HG02588 (cell line): ENCODE measurements at regions not wholly inside any gene's neighbourhood (a gene's known extent, or its start where the extent isn't known, plus 50 kb on each side); places are given as distances from the start of the nearest gene placed in this dataset.
"Not testable (repeated sequence)": the region's sequence is repeated elsewhere in the genome, so short reads cannot be mapped to it uniquely, and the experiment has no call there.

ENCODE experiments used
- ATAC-seq: cut with Tn5 transposase; IDR thresholded peaks from one replicate; pipeline ENCODE4 v1.9.1; 2021; ENCODE audit warnings: mild to moderate bottlenecking, moderate library complexity; ENCODE audit not compliant: unreplicated experiment

DNA sequence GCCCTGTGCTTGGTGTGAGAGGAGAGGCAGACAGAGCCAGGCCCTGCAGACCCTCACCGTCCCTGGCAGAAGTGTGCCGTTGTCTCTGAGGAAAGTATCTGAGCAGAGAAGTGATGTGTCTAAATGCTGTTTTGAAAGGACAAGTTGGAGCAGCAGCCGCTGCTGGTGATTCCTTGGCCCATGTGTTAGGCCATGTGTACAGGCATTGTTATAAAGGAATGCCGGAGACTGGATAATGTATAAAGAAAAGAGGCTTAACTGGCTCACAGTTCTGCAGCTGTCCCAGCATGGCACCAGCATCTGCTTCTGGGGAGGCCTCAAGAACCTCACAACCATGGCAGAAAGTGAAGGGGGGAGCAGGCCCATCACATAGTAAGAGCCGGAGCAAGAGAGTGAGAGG lies 334.6 kb upstream of the ATP10A start:
- no peak for ATAC-seq

DNA sequence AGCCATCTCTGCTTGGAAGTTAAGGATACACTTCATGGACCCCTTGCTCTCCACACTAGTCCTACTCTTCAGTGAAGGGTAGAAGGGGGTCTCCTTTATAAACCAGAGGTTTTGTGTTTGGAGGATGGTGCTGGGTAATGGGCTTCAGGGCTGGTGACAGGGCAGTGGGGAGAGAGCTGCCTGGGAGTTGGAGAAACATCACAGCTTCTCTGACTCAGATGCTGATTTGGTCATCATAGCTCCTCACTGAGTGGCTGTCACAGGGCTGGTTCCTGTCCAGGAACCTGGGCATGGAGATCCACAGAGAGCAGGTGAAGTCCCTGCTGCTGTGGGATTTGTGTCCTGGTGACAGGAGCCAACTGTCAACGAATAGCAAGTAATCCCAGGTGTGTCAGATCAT lies 333.9 kb upstream of the ATP10A start:
- no peak for ATAC-seq

DNA sequence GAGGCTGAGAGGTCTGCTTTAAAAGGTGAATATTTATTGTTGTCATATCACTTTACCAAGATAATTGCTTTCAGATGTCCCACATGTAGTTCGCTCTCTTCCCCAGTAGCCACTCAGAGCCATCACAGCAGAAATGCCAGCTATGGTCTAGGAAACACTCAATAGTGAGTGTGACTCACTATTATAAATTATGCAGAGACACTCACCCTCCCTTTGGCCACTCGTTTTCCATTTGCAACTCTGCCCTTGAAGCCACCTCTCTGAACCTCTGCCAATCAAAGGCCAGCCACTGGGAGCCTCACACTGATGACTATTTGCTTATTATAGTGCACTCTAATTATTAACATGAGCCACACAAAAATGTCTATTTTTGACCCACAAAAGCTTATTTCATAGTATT lies 328.1 kb upstream of the ATP10A start:
- no peak for ATAC-seq

DNA sequence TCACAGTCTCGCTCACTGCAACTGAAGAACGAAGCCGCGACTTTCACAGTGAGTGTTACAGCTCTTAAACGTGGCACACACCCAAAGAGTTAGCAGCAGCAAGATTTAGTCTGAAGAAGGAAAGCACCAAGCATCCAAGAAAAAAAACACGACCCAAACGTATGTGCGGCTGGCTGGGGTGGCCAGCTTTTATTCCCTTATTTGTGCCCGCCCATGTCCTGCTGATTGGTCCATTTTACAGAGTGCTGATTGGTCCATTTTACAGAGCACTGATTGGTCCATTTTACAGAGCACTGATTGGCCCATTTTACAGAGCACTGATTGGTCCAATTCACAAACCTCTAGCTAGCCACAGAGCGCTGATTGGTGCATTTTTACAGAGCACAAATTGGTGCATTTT lies 323.0 kb upstream of the ATP10A start:
- ATAC-seq = not testable (repeated sequence)

DNA sequence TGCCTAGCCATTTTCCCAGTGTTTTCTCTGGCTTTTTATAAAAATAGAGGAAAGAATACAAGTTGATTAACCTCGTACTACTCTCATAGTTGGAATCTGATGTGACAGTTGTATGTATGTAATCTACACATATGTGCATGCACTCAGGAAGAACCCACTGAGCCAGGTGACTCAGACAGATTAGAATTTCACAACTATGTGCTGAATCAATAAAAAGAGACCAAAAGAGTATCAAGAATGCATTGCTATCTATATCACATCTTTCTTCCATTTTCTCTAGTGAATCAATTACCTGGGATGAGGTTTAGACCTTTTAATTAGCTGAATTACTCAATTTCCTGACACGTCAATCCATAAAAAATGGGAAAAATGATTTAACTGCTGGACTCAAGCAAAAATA lies 319.3 kb upstream of the ATP10A start:
- no peak for ATAC-seq

DNA sequence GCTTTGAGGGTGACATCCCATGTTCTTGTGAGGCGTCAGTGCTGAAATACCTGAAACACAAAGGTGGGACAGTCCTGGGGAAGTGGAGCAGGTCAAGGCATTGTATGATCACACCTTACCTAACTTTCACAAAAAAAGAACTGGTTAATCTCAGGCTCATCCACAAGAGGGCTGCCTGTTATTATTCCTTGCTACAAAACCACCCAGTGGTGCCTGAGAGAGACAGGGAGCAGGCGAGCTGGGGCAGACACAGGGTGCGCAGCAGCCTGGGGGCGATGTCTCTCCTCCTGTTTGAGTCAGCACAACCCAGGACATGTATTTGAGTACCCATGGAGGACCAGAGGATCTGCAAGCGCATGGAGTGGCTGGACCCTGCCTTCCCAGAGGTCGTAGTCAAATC lies 316.8 kb upstream of the ATP10A start:
- ATAC-seq = no peak

DNA sequence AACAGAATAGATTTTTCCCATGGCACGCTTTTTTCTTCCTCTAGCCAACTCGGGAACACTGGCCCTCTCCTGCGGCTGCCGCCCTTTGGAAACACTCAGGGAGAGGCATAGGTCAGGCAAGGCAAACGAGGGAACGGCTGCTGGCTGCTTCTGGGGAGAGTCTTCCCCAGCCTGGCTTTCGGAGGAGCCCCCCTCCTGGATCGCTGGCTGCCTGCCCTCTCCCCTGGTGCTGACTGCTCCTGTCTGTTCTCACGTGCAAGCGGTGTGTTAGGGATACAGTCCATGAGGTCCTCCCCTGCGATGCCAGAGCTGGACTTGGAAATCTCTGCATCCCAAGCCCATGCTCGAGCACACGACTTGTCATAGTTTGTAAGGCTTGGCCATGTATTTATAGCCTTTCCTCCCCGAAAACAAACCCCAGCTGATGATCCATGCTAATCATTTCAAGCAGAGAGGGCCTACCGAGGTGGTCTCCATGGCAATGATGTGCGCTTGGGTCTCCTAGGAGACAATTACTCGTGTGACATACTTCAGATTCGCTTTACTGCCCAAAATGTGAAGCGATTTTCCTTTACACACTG lies 315.6 kb upstream of the ATP10A start:
- ATAC-seq = no peak

DNA sequence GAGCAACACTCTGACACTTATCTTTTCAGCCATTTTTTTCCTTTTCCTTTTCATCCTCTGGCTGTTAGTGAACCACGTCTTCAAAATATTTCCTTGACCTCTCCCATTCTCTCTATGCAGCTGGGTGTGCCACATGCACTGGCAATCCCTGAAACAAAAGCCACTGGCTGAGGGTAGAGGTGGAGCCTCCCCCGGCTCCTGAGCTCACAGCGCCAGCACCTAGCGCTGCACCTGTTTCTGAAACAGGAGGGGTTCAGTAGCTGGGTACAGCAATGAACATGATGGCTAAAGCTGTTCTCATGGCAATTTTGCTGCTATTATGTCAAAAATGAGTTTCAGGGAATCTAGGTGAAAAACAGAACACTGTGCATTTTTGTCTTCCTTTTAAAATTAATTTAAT lies 314.7 kb upstream of the ATP10A start:
- ATAC-seq = no peak

DNA sequence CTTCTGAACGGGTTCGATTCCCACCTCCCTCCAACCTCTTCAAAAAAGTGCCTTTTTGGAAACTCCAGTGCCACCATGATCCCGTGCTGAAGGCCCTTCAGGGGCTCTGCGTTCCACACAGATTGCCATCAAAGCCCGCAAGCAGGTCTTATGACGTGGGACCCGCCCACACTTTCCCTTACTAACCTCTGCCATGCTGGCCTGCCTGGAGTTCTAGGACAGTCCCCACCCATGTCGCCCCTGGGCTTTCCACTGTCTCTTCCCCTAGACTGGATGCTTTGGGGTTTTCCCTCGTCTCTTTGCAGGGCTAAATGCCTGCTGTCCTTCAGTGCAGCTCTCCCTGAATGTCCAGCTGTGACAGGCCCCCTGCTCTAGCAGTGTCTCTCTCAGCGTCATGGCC lies 313.7 kb upstream of the ATP10A start:
- ATAC-seq = no peak

DNA sequence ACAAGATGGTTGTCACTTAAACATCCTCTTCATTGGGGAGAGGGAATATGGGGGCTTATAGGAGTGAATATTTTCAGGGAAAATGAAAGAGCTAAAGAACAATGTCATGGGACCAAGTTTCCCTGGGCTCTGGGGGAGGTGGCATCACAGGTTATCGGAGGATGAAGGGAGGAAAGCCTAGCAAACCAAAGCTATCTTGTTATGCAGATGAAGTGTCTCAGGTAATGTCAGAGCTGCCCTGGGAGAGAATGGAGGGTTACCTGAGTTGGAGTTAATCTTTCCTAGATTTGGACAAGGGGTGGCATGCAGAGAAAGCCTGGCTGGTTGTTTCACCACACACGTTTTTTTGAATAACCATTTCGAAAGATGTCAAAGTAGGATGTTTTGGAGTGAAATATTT lies 308.1 kb upstream of the ATP10A start:
- no peak for ATAC-seq

DNA sequence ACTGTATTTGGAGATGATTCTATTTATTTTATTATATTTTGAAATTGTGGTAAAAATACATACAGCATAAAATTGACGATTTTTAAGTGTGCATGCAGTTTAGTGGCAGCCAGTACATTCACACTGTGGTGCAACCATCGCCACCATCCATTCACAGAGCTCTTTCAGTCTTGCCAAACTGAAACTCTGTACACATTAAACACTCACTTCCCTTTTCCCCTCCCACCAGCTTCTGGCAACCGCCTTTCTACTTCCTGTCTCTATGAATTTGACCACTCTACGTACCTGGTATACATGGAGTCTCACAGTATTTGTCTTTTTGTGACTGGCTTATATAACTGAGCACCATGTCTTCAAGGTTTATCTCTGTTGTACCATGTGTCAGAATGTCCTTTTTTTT lies 303.3 kb upstream of the ATP10A start:
- ATAC-seq = no peak

DNA sequence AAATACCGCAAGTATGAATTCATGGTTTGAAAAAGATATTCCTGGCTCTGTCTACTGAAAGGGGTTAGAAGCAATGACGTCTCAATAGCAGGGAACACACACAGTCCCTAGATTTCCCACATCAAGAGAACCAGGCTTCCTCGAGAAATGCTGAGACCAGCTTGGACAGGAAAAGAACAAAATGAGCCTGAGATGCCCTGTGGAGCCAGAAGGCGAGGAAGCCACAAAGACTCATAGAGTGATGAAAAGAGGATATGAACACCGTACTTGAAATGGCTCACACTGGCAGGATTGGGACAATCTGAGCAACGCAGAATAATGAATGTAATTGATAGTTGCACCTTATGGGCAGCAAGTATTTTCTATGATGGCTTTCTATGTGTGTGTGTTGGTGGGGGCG lies 302.4 kb upstream of the ATP10A start:
- ATAC-seq = no peak

DNA sequence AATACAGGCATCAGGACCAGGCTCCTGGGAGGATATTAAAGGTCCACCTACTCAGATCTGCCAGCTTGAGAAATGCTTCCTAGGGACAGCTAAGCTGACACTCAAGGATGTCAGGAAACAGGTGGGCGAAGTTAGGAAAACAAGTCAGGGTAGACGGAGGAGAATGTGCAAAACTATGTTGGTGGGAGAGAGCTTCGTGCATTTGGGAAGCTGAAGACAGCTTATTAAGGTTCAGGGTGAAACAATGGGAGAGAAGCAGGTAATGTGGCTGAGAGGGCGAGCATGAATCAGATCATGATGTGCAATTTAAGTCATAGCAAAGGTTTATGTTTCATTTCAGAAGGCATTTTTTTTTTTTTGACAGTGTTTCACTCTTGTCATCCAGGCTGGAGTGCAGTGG lies 297.2 kb upstream of the ATP10A start:
- ATAC-seq = no peak

DNA sequence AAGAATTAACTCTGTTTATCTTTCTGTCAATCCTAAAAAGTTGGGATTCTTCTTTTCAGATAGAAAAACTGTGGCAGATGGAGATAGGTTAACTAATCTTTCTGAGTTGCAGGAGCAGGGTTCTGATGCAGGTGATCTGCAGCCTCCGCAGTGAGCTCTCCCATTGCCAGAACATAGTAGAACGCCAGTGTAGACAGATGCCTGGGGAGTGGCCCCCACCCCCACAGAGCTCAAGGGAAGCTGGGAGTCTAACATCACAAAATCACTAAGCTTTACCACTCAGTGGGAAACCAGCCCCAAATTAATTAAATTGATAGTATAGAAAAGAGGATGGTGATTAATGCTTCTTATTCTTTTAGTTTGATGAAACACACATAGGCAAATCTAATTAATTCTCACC lies 295.0 kb upstream of the ATP10A start:
- ATAC-seq = no peak

DNA sequence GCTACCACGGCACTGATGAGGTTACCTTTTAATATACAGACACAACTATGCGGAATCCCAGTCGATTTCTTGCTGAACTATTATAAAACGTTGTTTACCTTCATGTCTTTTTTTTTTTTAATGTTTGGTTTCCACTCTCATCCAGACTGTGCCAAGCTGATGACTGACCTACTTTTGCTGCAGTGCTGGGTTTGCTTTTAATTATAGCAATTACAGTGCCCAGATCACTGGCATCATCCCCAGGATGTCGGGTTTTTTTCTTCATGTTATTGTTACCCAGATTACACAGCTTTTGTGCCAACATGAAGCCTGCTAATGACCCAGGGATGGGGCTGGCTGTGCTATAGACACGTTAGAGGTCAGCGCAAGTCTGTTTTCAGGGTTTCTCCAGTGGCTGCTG lies 294.0 kb upstream of the ATP10A start:
- ATAC-seq = no peak

DNA sequence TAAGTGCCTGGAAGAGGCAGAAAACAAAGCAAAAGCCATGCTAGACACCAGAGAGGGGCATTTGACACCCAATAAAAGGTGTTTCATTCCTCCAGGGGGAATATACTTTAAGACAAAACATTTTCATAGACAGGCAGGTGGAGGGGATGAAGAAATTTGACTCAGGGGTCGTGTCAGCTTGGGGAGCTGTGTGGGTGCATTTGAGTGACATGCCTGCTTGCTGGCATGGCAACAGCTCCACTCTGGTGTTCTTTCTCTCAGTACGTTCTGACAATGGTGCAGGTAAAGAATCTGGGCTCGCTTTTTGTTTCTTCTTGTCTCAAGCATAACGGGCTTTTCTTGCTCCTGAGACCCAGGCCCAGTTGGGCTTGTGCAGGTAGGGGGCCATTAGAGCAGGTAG lies 292.9 kb upstream of the ATP10A start:
- no peak for ATAC-seq

DNA sequence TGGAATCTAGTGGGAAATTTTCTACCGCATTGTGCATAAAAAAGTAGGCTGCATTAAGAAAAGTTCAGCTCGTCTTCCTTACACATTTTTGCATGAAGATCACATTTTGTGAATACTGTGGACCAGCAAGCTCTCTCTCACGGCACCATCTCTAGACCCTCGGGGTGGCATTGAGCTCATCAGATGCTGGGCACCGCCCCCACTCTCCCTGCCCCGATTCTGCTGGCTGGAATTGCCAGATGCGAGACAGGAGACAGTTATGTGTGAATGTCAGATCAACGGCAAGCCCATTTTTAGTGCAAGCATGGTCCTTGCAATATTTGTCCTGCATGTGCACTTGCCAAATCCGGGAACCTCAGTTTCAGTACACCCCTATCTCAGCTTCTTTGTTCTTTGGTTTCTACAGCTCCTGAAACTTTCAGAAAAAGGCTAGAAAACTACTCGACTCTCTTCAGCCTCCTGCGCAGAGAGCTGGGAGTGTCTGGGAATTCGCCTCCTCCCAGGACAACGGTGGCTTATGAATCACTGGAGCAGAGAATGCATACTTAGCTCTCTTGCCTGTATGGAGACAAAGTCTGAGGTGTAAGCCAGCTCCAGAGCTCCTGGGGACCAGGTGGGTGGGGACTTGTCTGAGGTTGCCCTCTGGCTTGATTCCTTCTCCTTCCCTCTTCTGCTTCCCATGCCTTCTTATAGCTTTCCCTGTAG lies 285.2 kb upstream of the ATP10A start:
- ATAC-seq = no peak

DNA sequence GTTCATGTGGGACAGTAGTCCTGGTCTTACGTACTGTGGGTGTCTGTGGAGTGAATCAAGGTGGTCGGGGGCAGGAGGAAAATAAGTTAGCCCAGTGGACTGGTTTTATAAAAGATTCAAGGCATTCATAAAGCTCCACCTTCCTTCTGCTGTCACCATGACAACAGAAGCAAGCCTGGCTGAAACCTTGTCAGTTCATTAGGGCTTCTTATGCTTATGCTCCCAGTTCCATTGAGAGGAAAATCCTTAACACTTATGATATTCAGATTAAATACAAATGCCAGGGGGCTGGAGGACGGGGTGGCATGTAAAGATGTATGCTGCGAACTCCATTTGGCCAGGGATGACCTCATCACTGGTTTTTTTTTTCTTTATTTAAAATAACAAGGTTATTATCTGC lies 283.1 kb upstream of the ATP10A start:
- ATAC-seq = no peak

DNA sequence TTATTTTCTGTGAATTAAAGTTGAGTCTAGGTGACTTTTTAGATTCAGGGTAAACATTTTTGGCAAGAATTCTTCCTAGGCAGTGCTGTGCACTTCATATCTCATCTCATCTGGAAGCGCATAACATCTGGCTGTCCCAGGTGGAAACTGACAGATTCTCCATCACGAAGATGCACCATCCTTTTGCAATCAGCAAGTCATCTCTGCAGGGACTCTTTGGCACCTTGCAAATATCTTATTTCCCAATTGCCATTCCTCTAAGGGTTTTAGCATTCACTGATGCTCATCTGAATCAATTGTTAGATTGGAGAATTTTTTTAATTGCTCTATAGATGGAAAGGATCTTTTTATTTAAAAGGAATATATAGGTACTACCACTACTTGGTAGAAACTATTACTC lies 282.7 kb upstream of the ATP10A start:
- no peak for ATAC-seq

DNA sequence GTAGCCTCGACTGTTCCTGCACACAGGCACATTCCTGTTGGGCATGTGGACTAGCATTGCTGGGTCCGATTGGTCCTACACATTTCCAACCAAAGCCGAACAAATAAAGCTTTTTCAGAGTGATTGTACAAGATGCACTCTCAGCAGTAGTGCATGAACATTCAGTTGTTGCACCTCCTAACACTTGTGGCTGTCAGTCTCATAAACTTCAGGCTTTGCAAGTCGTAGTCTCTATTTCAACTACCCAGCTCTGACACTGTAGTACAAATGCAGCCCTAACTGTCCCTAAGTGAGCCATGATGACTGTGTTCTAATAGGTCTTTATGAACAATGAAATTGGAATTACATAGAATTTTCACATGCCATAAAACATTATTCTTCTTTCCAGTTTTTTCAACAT lies 281.7 kb upstream of the ATP10A start:
- ATAC-seq = no peak

DNA sequence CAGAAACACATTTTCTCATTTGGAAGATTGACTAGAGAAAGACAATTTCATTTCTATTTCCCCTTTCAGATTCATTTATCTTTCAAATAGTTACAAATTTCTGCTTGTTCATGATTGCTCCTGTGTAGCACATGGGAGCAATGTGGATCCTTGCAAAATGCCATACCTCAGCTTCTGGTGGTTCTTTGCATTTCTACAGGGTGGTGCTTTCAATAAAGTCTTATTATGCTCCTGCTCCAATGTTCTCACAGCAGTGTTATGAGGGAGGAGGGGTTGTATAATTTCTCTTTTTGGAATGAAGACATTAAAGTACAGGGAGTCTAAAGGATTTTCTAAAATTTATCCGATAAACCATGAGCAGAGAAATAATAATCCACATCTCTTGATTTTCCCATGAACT lies 280.1 kb upstream of the ATP10A start:
- ATAC-seq = no peak

DNA sequence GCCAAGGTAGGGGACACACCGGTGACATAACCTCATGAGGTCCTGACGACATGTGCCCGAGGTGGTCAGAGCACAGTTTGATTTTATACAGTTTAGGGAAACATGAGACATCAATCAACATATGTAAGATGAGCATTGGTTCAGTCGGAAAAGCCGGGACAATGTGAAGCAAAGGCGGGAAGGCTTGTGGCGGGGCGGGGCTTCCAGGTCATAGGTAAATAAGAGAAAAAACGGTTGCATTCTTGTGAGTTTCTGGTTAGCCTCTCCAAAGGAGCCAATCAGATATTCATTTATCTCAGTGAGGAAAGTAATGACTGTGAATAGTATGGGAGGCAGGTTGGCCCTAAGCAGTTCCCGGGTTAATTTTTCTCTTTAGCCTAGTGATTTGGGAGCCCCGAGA lies 271.7 kb upstream of the ATP10A start:
- ATAC-seq = no peak

DNA sequence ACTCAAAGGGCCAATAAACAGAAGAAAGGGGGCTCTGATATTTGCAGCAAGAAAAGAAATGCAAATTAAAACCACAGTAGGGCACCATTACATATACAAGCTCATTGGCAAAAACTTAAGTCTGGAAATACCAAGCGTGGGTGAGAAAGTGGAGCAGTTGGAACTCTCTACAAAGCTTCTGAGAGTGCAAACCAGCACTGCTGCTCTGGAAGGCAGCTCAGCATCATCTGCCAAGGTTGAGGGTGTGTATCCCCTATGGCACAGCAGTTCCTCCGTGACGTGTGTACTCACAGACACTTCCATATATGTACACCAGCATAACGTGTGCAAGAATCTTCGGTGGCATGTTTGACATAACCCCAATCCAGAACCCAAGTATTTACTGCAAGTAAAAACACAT lies 271.0 kb upstream of the ATP10A start:
- ATAC-seq = no peak
